NCI-H510A treated with DMSO at 0.1 percent for 48 hours (cell line): ENCODE measurements at regions not wholly inside any gene's neighbourhood (a gene's known extent, or its start where the extent isn't known, plus 50 kb on each side); places are given as distances from the start of the nearest gene placed in this dataset.

Source experiments
- DNase-seq: peaks from one replicate; lab custom pipeline; 2025; lab: John Stamatoyannopoulos, UW

DNA sequence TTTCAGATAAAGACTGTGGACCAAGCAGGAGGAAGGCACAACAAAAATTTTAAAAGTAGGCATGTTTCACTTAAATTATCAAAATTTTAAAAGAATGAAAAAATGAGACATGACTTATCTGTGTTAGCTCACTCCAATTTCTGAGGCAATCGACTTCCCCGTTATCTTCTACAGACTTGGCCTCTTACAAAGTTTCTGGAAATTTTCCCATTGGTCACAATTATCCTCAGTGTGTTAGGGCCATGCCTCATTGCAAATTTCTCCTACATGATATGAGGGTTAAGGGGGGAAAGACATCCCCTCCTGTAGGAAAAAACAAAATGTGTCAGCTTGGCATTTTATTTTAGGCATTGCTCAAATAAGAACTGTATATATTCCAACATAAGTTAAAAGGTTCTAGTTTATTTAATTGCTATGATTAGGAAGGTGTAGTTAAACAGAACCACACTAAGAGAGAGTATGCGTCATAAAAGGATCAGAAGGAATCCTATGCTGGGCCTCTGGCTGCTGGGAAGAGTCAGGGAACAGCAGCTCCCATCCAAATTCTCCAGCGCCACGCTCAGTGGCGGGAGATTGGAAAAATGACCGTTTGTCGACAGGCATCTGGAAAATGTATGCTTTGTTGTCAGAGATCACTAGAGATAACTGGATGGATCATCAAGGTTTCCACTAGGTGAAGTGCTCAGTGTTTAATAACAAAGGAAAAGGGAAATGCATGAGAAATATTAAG is 463.6 kb upstream of the NR2F2 start:
- no peak for DNase-seq

DNA sequence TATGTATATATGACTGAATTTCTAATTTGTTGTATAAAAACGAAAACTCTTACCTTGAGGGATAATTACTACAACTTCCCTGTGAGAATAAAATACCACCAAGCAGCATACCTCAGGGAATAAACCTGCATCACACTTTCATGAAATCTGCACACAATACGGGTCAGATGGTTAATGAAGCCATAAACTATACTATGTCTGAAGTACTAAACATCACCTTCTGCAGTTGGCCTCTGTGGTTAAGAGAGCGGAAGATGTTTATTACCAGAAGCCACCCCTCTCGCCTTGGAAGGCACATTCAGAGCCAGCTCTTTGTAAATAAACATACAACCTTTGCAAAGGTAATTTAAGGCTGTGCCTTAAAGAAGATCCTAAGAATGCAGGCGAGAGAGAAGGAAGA is 462.1 kb upstream of the NR2F2 start:
- DNase-seq: no peak

DNA sequence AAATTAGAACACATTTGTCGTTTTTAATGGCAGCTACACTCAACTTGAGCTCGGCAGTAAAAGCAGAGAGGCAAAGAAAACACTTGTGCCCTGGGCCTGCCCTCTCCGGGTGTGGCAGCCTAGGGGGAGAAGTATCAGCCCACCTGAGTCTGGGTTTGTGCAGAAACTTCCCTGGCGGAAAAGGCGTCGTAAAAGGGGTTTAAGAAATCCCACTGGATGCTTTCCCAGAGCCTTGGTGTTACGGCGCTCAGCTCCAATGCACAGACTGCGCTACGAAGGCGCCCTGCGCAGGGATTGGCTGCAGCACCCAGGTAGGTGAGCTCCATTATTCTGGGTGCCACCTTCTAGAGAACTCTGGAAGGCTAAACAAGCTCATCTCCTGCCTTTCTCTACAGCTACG is 461.5 kb upstream of the NR2F2 start:
- DNase-seq: no peak

DNA sequence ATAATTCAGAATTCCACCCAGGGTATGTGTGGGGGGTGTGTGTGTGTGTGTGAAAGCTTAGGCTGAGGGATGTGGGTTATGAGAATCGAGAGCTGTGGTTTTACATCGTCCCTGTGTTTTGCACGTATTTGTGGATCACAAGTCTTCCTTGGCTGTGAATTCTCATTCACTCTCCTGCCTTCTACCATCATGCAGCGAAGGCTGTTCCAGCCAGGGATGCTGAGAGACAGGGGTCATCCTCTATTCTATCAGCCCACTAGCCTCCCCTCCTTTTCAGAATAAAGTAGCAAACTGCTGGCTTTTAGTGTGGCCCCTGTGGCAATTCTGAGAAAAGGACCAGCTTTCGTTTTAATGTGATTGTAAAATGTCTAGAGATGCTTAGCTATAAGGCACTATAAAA is 460.6 kb upstream of the NR2F2 start:
- no peak for DNase-seq

- DNase-seq: no peak
These were observed 458.1 kb upstream of the NR2F2 start for GRCh38 chr15:95872366-95872771.

- no peak for DNase-seq
These were observed 455.9 kb upstream of the NR2F2 start for GRCh38 chr15:95874637-95875036.

- no peak for DNase-seq
These were observed 455.3 kb upstream of the NR2F2 start for GRCh38 chr15:95875121-95875643.

GRCh38 chr15:95880031-95880570 is 450.4 kb upstream of the NR2F2 start:
- no peak for DNase-seq

- no peak for DNase-seq
These were observed 449.9 kb upstream of the NR2F2 start for GRCh38 chr15:95880630-95881029.

DNA sequence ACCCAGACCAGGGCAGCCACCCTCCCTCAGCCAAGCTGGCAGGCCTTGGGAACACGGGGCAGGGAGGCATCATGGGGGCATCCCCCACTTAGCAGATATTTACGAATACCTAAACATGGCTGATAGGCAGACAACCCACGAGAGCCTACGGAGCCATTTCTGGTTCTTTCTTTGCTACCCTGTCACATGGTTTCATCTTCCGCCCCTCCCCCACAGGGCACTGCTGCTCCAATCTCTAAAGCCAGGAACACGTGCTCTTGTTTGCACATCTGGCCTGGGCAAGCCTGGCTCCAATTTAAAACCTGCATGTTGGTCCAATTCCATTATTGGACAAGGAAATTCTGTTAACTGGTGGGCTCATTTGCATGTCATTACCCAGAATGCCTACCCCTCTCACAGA is 447.4 kb upstream of the NR2F2 start:
- DNase-seq: no peak

DNA sequence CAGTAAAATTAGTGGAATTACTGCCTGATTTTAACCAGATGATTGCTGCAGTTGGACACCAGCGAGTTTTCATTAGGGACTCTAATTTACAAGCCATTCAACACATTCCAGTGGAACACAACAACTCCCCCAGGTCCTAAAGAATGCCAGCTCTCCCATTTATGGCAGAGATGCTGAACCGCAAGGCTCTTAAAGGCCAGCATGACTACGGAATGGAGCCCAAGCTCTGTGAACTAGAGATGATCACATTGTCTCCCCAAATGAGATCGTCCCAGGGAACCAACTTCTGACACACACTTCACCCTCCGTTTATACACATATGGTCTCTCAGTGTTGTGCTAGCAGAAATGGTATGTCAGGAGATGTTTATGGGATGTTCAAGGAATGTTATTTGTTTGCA is 446.2 kb upstream of the NR2F2 start:
- no peak for DNase-seq

DNA sequence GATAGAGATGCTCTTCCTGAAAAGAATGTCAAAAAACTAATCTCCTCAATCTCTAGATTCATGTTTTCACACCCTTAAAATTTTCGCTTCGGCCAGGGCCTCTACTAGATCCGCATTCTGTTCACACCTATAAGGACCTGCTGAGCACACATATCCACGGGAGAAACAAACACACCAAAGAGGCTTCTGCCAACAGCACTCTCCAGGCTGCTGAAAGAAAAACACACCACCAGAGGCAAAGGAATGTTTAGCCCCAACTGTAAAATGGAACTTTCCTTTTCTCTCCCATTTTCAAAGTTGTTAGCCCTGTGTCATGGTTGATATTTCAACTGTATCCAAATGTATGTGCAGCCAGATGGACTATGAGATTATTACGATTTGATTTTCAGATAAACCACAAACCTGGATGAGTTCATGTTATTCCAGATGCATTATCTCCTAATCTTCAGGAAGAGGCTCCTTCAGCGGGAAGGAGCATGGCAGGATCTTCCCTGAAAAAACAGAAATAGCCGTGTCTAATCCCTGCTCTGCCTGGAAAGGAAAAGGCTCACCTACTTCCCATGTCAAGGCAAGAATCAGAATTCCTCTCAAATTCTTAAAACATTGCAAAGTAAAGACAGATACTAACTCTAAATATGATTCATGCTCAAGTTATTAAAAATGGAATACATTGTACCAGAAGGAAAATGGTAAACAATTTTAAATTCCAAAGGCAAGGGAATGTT is 442.7 kb upstream of the NR2F2 start:
- DNase-seq: no peak

GRCh38 chr15:95888762-95889161 is 441.7 kb upstream of the NR2F2 start:
- DNase-seq: no peak

DNA sequence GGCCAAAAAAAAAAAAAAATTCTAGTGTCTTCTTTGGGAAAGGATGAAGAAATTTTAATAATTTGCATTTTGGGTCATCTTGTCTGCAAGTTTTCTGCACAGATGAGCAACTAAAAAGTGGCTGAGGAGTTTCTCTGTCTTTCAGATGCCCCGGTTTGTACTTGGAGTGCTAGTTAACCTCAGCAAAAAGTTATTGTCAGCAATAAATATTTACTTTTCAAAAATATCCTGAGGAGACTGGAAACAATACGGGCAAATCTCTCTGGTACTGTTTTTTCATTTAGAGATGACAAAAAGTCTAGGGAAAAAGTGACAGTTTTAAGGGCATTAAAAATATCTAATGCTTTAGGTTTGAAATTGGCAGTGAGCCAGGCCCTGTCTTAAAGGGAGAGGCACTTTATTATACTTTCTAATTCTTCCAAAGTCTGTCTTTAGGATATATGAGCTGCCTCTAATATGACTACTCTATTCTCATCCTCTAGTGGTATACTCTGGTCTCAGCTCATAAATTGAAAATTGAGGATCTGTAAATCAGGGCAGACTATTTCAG is 436.0 kb upstream of the NR2F2 start:
- DNase-seq: no peak

DNA sequence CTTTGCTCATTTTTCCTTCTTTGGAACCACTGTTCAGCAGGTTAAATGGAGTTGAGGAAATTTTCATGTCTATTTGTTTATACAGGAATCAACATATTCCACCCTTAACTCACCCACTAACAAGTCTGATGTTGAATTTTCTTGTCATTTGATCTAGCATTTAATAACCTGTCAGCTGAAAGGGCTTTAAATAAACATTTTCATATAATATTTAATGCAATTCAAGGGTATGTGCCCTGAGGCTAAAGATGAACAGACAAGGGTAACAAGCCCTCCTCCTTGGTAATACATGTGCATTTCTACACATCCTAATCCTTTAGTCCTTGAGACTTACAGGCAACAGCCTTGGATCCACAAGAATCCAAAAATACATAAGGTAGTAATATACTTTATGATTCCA is 435.0 kb upstream of the NR2F2 start:
- DNase-seq: no peak

- DNase-seq: no peak
These were observed 432.8 kb upstream of the NR2F2 start for GRCh38 chr15:95897651-95898050.

GRCh38 chr15:95898761-95899160 is 431.7 kb upstream of the NR2F2 start:
- no peak for DNase-seq

GRCh38 chr15:95901271-95901670 is 429.2 kb upstream of the NR2F2 start:
- no peak for DNase-seq

- no peak for DNase-seq
These were observed 427.9 kb upstream of the NR2F2 start for GRCh38 chr15:95902606-95903005.

DNA sequence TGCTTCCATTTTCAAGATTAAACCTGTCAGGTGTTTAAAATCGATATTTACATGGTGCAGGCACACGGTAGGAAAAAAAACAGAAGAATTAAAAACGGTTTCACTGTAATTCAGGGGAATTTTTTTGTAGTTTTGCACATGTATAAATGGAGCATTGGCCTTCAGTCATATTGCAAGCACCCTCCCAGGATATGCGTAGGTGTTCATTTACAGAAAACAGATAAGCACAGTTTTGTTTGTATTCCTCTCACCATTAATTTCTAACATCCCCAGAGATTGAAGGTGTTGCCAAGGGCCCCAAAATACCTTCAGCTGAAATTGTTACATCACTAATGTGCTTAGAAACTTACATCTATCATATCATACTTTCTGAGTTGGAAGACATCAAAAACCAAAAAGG is 427.1 kb upstream of the NR2F2 start:
- no peak for DNase-seq

- DNase-seq: no peak
These were observed 419.8 kb upstream of the NR2F2 start for GRCh38 chr15:95910643-95911212.

GRCh38 chr15:95911570-95912279 is 418.8 kb upstream of the NR2F2 start:
- no peak for DNase-seq
